GM06990 (cell line): ENCODE measurements at regions not wholly inside any gene's neighbourhood (a gene's known extent, or its start where the extent isn't known, plus 50 kb on each side); places are given as distances from the start of the nearest gene placed in this dataset.

ENCODE experiments used
- DNase-seq: peaks from one replicate; pipeline ENCODE4 v3.0.0-alpha.2; 2011; ENCODE audit not compliant: insufficient read length; ENCODE audit errors: extremely low read depth
- H3K27me3 ChIP-seq: replicated peaks from 2 replicates; pipeline ENCODE4 v1.6.0; 2011; ENCODE audit warnings: low read length; ENCODE audit not compliant: control insufficient read depth, insufficient read depth
- H3K36me3 ChIP-seq: 2 replicates; pipeline ENCODE4 v1.5.1; 2011; ENCODE audit warnings: low read length; ENCODE audit not compliant: control insufficient read depth, insufficient read depth
- H3K4me3 ChIP-seq: replicated peaks from 2 replicates; pipeline ENCODE4 v1.5.1; 2011; ENCODE audit warnings: low read depth, mild to moderate bottlenecking, control low read depth, low read length
- CTCF ChIP-seq: IDR thresholded peaks from 2 replicates; pipeline ENCODE4 v1.5.1; 2011; ENCODE audit warnings: low read length, control low read depth, mild to moderate bottlenecking, inconsistent platforms; ENCODE audit not compliant: insufficient read depth, poor library complexity, severe bottlenecking

GRCh38 chr12:25741917-25742316, 188.8 kb upstream of the LMNTD1 start:
- no peak overlapping the region for H3K4me3 ChIP-seq
- no peaks in the 10 kb centered on the region for H3K36me3 ChIP-seq
- TF ChIP-seq CTCF, result no peak
- H3K27me3 ChIP-seq, result no peaks in the 10 kb centered on the region
- DNase-seq, result no peak

GRCh38 chr12:25743679-25744215, 190.7 kb upstream of the LMNTD1 start:
- Histone ChIP-seq H3K36me3 (no peaks in the 10 kb centered on the region), H3K4me3 (no peak overlapping the region), H3K27me3 (no peaks in the 10 kb centered on the region)
- no peak for TF ChIP-seq CTCF
- no peak for DNase-seq

- Histone ChIP-seq H3K36me3 (no peaks in the 10 kb centered on the region), H3K27me3 (no peaks in the 10 kb centered on the region), H3K4me3 (no peak overlapping the region)
- no peak for DNase-seq
- no peak for TF ChIP-seq CTCF
These were observed 191.2 kb upstream of the LMNTD1 start for GRCh38 chr12:25744313-25744712.

GRCh38 chr12:25745281-25745680, 192.2 kb upstream of the LMNTD1 start:
- no peak for TF ChIP-seq CTCF
- H3K4me3 ChIP-seq, result no peak overlapping the region
- DNase-seq, result no peak
- H3K36me3 ChIP-seq, result no peaks in the 10 kb centered on the region
- H3K27me3 ChIP-seq, result no peaks in the 10 kb centered on the region

GRCh38 chr12:25746131-25746530, 193.0 kb upstream of the LMNTD1 start:
- Histone ChIP-seq H3K27me3 (no peaks in the 10 kb centered on the region), H3K4me3 (no peak overlapping the region), H3K36me3 (no peaks in the 10 kb centered on the region)
- DNase-seq, result no peak
- no peak for TF ChIP-seq CTCF

GRCh38 chr12:25752710-25753309, 199.7 kb upstream of the LMNTD1 start:
- Histone ChIP-seq H3K36me3 (no peaks in the 10 kb centered on the region), H3K27me3 (no peaks in the 10 kb centered on the region; the same call in 1 of the 2 replicates), H3K4me3 (no peak overlapping the region)
- TF ChIP-seq CTCF, result no peak
- DNase-seq, result no peak
